ENCODE measurements at regions not wholly inside any gene's neighbourhood (a gene's known extent, or its start where the extent isn't known, plus 50 kb on each side); places are given as distances from the start of the nearest gene placed in this dataset.
A peak's percentile ranks its signal among the peaks of the same experiment; 100 is the strongest.

DNA sequence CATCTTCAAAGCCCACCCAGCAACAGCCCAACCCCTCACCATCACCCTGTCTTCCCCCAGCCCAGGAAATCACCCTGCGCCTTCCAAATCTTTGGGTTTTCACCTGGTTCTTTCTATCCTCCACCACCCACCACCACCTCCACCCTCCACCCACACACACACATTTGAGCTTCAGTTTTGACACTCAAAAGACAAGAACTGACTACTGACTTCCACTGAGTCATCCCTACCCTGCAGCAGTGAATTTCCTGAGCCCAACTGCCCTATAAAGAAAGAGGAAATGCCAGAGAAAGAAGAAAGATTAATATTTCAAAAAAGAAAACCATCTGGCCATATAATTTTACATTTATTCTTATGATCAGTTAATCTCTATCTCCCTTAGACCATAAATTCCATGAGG, 137.5 kb downstream of the CHST1 start:
- intact Hi-C loops (cut with DNase I): no loop called here
- DNase-seq: no peak

DNA sequence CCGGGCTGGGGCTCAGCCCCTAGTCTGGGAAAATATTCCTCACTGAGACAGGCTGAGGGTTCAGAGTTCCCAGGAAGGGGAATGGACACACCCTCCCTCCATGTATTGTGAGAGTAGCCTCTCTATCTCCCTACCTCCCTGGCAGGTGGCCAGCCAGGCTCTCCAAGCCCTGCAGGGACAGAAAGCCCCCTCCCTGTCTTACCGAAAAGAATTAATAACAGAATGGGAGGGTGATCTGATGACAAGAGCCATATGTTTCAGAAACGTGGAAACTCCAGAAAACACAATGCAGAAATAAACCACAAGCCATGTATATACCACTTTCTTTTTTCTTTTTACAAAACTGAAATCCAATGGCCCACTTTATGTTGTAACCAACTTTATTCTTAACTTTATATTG, 140.0 kb downstream of the CHST1 start:
- intact Hi-C loops (cut with DNase I): no loop called here
- DNase-seq: no peak

DNA sequence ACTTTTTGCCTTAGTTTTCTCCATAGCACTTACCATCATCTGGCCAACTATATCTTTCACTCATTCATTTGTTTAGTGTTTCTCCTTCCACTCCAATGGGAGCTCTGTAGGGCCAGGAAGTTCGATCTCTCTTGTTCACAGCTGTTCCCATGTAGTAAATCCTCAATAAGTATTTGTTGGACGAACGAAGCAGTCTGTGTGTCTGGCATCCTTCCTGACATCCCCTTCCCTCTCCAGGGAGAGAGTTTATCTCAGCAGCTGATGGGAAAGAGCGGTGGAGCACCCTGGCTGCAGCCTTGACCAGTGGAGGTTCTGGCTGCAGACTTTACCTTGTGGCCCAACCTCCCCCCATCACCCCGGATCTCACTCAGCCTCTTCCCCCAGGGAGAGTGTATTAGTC, 141.7 kb downstream of the CHST1 start:
- intact Hi-C loops (cut with DNase I): no loop called here
- no peak for DNase-seq

DNA sequence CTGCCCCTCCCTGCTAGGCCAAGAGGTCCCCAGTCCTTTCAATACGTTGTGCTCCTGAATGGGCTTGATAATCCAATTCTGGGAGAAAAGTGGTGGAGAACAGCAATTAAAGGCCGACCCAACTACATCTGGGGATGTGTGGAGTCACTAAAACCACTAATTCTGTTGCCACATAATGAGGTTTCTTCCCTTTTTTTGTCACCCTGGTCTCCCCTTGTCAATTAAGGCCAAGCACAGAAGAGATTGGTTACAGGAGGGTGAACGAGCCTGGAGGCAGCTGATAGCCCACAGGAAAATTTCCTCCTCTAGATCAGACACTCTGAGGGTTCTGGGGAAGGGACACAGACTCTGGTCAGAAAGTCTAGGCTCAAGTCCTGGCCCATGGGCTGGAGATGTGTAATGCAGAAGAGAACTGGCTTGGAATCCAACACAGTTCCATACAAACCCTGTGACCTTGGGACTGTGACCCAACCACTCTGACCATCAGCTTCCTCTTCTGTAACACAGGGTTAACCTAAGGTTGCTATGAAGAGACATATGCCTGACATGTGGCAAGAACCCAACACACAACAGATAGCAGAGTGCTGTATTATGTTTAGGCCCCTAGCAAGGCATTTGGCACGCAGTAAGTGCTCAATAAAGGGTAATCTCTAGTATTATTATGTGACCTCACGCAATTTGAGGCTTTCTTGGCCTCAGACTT, 146.4 kb downstream of the CHST1 start:
- DNase-seq: no peak
- intact Hi-C loops (cut with DNase I): no loop called here

DNA sequence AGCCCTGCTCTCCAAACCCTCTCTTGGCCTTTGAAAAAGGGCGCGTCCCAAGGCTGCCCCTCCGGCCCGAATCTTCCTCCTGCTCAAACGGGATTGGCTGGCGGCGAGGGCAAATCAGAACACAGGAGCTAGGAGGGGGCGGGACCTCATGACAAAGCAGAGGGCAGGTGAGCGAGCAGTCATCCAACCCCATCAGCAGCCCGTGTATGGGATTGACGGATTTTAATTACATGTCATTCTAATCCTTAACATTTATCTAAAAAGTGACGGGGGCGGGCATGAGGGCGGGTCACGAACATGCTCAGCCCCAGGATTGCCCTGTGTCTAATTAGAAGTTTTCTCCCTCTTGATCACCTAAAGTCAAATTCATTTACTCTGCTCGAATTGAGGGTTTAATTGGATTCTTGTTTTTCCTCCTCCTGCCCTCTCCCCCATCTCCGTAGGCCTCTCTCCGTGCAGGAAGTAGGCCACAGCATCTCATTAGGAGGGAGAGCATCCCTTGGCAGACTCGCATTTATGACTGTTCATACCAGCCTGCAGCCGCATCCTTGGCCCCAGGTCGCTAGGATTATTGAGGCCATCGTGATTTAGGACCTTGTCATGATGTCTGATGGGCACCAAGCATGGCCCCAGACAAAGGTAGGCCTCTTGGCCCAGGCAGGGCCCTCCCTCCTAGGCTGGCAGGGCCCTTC, 147.1 kb downstream of the CHST1 start:
- no peak for DNase-seq
- intact Hi-C loops (cut with DNase I): no loop called here

DNA sequence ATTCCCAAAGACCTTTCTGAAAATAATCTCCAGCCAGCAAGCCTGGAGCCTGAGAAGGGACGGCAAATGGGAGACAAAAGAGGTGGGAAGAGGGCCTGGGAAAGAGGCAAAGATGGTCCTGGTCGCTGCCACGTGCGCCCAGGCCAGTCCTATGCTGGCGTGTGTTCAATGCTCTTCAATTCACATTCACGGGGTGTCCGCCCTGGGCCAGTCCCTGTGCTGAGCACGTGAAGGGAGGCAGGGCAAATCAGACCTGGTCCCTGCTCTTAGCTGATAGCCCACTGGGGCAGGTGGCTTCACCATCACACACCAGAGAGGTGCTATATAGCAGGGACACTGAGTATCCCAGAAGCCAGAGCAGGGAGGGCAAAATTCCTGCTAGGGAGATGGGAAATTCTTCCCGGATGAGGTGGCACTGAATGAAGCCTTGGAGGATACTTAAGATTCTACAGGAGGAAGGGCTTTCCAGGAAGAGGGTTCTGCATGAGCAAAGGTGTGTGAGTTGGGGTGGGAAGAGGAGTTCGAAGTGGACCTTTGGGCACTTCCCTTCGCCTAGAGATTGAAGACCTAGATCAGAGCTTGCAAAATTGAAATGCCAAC, 148.2 kb downstream of the CHST1 start:
- DNase-seq: no peak
- intact Hi-C loops (cut with DNase I): no loop called here

DNA sequence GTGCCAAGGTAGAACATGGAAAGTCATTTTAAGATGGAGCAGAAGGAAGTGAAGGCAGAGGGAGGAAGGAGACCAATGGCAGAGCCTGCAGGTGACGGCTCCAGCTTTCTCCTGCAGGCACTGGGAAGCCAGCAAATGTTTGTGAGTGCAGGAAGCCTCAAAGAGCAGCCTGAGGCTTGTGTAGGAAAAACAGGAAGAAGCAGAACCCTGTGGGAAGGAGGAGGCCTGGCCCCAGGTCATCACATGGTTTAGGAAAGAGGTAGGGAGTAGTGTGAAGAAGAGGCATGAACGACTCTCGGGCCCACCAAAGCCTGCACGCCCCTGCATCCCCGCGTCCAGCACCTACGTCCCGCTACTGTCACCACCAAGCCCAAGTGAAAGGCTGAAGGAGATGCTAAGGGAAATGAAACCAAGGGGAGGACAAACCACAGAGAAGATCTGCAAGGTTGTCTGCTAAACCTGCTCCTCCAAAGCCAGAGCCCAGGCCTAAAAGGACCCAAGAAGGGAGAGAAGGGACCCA, 151.5 kb downstream of the CHST1 start:
- intact Hi-C loops (cut with DNase I): no loop called here
- no peak for DNase-seq

DNA sequence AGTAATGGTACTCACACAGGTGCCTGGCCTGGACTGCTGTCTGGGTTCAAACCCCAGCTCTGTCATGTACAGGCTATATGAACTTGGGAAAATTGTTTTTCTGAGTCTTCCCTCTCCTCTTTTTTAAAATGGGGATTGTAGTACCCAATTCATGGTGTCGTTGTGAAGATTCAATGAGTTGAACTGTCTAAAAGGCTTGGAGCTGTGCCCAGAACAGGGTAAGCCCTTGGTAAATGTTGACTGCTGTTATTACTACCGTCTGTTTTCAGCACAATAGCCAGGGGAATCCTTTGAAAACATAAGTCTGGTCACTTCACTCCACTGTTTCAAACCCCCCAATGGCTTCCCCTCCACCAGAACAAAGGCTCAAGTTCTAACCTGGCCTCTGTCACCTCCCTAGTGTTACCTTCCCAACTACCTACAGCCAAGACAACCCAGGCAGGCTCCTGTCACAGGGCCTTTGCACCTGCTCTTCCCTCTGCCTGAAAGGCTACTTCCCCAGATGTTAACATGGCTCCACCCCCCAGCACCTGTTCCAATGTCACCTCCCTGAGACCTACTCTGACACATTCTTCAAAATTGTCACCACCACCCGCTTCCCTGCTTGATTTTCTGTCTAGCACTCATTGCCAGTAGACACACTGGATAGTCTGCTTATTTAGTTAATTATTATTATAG, 152.8 kb downstream of the CHST1 start:
- intact Hi-C loops (cut with DNase I): no loop called here
- DNase-seq: no peak

DNA sequence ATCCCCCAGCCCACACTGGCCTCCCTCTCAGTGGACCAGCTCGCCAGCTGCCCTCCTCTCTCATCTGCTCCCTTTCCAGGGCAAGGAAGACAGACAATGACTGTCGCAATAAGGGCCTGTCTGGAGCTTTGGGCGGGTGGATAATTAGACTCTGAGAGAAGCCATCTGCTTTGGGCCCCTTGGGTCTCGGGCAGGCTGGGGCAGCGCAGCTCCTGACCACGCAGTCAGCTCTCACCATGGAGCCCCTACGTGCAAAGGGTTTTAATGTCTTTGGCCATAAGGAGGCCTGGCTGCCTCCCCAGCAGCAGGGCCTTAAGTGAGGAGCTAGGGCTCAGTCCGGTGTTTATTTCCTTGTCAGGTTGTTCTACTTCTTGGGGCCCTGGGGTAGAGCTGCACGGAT, 153.9 kb downstream of the CHST1 start:
- intact Hi-C loops (cut with DNase I): no loop called here
- DNase-seq: no peak

DNA sequence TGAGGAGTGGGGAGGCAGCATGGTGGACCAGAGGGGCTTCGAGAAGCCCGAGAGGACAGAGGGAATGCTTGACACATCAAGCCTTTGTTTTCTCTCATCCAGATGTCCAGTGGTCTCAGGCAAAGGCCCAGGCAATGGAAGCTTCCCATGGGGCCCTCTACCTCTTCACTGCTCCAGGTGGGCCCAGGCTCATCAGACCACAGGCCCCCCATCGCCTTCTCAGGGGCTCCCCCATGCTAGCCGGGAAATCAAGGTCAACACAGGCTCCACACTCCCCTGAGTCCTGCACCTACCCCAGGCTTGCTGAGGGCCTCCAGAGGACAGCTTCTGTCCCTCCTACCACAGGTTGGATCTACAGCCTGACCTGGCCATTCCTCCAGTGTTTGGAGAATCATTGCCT, 157.5 kb downstream of the CHST1 start:
- DNase-seq: no peak
- intact Hi-C loops (cut with DNase I): no loop called here

DNA sequence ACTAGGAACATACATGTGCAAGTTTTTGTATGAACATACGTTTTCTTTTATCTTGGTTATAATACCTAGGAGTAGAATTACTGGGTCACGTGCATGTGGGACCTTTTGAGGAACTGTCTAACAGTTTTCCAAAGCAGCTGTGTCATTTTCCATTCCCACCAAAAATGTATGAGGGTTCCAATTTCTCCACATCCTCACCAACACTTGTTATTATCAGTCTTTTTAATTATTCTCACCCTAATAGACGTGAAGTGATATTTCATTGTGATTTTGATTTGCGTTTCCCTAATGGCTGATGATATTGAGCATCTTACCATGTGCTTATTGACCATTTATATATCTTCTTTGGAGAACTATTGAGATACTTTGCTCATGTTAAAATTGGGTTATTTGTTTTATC, 162.1 kb downstream of the CHST1 start:
- no peak for DNase-seq
- intact Hi-C loops (cut with DNase I): no loop called here

DNA sequence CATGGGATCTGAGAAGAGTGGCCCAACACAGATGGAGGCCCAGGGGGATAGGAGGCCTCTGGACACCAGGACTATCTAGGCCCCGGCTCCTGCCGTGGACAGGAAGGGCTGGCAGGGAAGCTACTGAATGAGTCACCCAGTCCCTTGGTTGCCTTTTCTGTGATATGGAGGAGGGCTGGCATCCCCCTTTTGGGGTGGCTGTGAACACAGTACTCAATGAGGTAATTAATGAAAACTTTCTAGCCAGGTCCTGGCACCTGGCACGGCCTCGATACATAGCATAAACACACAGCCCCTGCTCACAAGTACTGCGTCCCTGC, 163.2 kb downstream of the CHST1 start:
- intact Hi-C loops (cut with DNase I): no loop called here
- no peak for DNase-seq

DNA sequence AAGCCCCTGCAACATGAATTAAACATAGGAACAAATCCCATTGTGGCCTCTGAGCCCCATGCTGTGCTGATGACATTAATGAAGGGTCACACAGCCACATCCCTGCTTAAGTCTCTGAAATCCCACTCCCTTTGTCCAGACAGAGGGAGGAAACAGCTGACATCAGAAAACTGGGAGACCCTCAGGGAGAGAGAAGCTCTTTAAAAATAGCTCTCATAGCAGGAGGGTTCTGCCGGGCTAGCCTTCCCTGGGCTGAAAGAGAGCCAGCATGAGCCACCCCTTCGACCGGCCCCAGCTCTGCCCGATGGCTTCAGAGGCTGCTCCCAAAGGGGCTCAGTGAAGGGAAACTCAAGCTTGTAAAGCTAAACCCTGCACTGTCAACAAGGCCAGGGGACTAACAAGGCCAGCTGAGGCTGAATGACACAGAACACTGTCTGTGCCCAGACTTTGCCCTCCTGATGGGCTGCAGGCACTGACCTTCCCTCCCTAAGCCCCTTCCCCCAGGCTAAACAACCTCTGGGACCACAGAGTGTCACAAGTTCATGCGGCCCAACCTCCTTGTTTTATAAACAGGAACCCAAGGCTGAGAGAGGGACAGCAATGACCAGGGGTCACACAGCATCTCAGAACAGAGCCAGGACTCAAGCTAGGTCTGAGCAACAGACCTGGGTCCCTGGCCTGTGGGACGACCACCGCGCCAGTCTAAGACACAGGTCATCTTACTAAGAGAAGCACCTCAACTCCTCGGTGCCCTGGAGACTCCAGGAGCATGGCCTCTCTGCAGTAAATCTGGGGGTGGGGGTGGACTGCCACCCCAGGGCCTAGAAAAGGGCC, 163.8 kb downstream of the CHST1 start:
- no peak for DNase-seq
- intact Hi-C loops (cut with DNase I): no loop called here

DNA sequence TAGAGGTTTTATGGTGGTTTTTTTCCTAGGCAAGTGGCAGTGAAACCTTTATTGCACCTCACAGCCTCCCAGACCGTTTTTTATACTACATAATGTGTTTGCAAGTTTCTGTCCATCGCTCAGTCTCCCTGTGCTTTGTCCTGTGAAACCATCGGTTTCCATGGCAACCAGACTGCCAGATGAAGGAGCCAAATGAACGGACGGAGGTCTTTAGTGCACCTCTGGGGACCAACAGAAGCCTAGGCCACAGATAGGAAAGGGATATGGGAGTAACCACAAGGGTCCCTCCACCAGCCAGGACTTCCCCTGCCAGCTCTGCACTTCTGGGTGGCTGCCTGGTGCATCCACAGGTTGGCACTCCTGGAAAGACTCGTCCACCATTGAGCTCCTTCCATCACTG, 165.0 kb downstream of the CHST1 start:
- DNase-seq: no peak
- intact Hi-C loops (cut with DNase I): no loop called here

DNA sequence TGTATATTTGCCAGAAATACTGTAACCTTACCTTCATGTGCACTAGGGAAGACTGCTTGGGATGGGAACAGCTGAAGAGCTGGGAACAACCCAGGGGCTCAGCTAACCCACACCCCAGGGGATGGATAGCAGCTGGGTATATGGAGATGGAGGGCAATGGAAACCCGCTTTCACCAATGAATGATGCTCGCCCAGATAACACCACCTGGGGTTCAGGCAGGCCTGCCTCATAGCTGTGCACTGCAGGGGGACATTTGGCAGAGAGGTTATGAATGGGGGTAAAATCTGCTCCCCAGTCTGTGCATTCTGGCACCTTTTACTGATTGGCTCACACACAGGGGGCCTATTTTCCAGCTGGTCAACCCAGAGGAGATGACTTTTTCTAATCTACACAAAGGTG, 170.7 kb downstream of the CHST1 start:
- DNase-seq: no peak
- intact Hi-C loops (cut with DNase I): no loop called here

DNA sequence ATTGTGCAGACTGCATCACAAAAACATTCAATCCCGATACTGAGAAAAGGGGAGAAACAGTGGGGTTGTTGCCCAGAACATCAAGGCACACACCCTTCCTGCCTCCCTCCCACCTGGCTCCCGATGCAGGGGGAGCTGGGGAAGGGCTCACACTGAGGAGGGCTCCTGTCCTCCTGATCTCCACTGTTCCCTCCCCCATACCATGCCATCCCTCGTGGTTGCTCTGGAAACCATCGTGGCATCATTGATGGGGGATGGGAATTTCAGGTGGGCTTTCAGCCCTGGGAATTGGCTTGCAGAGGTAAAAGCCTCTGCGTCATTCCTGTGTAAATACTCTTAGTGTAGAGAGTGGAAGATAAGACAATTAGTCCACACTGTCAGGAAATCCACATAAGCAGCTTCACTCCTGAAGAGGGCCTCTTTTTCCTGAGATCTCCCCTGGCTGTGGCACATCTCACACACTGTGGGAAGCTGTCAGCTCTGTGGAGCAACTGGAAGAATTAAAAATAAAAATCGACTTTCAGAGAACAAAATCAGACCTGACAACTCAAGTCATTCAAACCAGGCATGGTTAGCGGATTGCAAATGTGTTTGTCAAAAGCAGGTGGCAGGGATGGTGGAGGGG, 176.0 kb downstream of the CHST1 start:
- no peak for DNase-seq
- intact Hi-C loops (cut with DNase I): no loop called here

DNA sequence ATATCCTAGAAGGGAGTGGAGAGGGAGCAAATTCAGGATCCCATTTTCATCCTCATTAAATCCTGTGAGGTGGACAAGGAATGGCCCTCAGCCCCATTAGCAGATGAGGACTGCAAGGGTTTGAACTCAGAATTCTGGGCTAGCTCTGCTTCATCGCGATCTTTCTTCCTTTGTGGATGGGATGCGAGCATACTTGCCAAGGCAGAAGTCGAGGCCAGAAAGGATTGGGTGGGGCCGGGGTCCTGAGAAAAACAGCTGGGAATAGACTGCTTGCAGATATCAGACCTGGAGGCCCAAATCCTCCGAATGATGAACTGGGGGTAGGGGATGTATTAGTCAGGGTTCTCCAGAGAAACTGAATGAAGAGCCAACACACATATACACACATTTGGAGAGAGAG, 179.0 kb downstream of the CHST1 start:
- intact Hi-C loops (cut with DNase I): no loop called here
- DNase-seq: peak in 1 of 10 donors; percentile 70

DNA sequence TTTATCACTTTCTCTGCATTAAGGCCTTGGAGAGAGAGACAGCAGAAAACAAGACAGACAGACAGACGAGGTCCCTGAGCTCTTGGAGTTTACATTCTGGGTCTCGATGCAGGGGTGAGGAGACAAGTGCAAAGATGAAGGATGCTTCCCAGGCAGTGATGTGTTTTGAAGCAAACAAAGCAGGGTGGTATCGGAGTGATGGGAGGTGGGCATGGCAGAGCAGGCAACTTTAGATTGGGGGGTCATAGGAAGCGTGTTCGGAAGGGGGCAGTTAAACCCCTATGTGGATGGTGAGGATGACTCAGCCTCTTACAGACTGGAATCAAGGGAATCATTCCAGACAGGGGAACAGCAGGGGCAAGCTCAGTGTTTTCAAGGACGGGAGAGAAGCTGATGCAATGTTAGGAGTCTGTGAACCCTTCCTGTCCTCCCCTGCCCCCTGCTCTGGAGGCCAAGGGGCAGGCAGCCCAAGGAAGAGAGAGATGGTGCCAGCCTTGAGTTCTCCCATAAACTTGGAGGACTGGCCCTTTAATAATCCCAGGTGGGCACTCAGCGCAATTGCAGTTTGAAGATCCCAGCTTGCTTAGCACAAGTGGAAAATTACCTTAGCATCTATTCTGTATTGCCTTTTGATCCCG, 180.2 kb downstream of the CHST1 start:
- no peak for DNase-seq

DNA sequence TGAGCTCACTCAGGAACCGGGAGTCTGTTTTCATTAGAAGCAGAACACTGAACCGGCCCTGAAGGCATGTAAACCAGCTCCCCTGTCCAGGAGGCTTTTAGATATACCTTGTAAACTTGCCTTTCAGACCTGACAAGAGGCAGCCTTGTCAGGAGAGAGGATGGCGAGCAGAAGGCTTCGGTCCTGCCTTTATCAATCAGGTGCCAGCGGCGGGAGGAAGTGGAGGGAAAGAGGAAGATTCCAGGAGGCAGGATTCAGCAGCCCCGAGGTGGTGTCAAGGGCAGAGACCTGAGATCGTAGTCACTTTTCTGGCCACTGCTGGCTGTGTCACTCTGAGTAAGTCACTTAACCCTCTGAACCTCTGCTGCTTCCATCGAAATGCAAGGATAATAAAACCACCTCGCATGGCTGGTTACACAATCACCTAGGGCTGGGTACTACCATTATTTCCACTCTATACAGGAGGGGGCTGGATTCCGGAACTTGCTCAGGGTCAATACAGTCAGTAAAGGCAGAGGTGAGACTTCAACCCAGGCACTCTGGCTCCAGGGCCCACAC, 181.0 kb downstream of the CHST1 start:
- no peak for DNase-seq
- intact Hi-C loops (cut with DNase I): no loop called here

More for the DNA sequence above, 180.2 kb downstream of the CHST1 start:
- intact Hi-C loops (cut with DNase I): no loop called here

All from posterior cingulate gyrus (tissue), 11 donors.